CD14-positive monocyte (primary cell): ENCODE measurements at regions not wholly inside any gene's neighbourhood (a gene's known extent, or its start where the extent isn't known, plus 50 kb on each side); places are given as distances from the start of the nearest gene placed in this dataset.

ENCODE experiments used
- DNase-seq, 3 donors: peaks; one replicate each; pipeline ENCODE4 v3.0.0-alpha.2; 2011 to 2022
- H2AFZ ChIP-seq: 2 replicates; pipeline ENCODE4 v1.6.0; 2012; ENCODE audit warnings: mild to moderate bottlenecking, low read depth, low read length, inconsistent platforms; ENCODE audit not compliant: insufficient read depth, poor library complexity, severe bottlenecking
- H3K27ac ChIP-seq, 2 donors: 1 replicate in 1 of 2; 2 replicates in 1 of 2; pipeline ENCODE4 v1.5.1; 2012 to 2013; ENCODE audit warnings: low read length in 2 of 2, control low read depth in 1 of 2, inconsistent platforms in 1 of 2, low read depth in 1 of 2, mild to moderate bottlenecking in 1 of 2
- H3K27me3 ChIP-seq, 2 donors: one replicate each; pipeline versions ENCODE4 v1.6.0 to v1.6.1; 2011 to 2013; ENCODE audit warnings: low read length in 2 of 2; ENCODE audit not compliant: control insufficient read depth in 2 of 2, insufficient read depth in 2 of 2
- H3K36me3 ChIP-seq, 2 donors: replicated peaks in 1 of 2; 1 replicate in 1 of 2; 2 replicates in 1 of 2; pipeline versions ENCODE4 v1.5.1 to v1.6.1; 2012 to 2013; ENCODE audit warnings: low read length in 2 of 2, control low read depth in 1 of 2, inconsistent platforms in 1 of 2, mild to moderate bottlenecking in 1 of 2; ENCODE audit not compliant: insufficient read depth in 2 of 2, control insufficient read depth in 1 of 2
- H3K4me1 ChIP-seq, 2 donors: 1 replicate in 1 of 2; 2 replicates in 1 of 2; pipeline versions ENCODE4 v1.5.1 to v1.6.1; 2012 to 2013; ENCODE audit warnings: low read length in 2 of 2, control low read depth in 1 of 2, inconsistent platforms in 1 of 2, mild to moderate bottlenecking in 1 of 2, moderate library complexity in 1 of 2; ENCODE audit not compliant: insufficient read depth in 2 of 2, control insufficient read depth in 1 of 2
- H3K4me2 ChIP-seq: replicated peaks from 2 replicates; pipeline ENCODE3; 2012; ENCODE audit warnings: low read length, moderate library complexity, mild to moderate bottlenecking; ENCODE audit not compliant: poor library complexity, severe bottlenecking; ENCODE audit errors: extremely low read depth
- H3K4me3 ChIP-seq, 3 experiments: fragments of 200-600 bp in 1 of 3; sonication (generic) in 1 of 3; replicated peaks in 1 of 3; 1 replicate in 2 of 3; 2 replicates in 1 of 3; pipeline ENCODE4 v1.5.1; 2011 to 2013; ENCODE audit warnings: low read length in 3 of 3, mild to moderate bottlenecking in 3 of 3, control low read depth in 2 of 3, low read depth in 2 of 3, inconsistent platforms in 1 of 3, moderate library complexity in 1 of 3
- H3K79me2 ChIP-seq: 2 replicates; pipeline ENCODE4 v1.6.0; 2012; ENCODE audit warnings: mild to moderate bottlenecking, control low read depth, inconsistent platforms, low read length, moderate library complexity; ENCODE audit not compliant: insufficient read depth
- H3K9ac ChIP-seq: 2 replicates; pipeline ENCODE4 v1.6.0; 2017; ENCODE audit warnings: low read length, mild to moderate bottlenecking; ENCODE audit not compliant: insufficient read depth, poor library complexity, severe bottlenecking
- H3K9me3 ChIP-seq, 2 donors: replicated peaks in 1 of 2; 1 replicate in 1 of 2; 2 replicates in 1 of 2; pipeline versions ENCODE4 v1.5.1 to v1.6.1; 2012 to 2013; ENCODE audit warnings: low read length in 2 of 2, control low read depth in 1 of 2; ENCODE audit not compliant: control insufficient read depth in 1 of 2, insufficient read depth in 1 of 2
- H4K20me1 ChIP-seq: 2 replicates; pipeline ENCODE4 v1.6.0; 2012; ENCODE audit warnings: mild to moderate bottlenecking, low read length, control low read depth, moderate library complexity; ENCODE audit not compliant: insufficient read depth
- H3K27ac Mint-ChIP-seq, 7 donors: one replicate each; pipeline ENCODE4 v1.8.0; 2020; ENCODE audit warnings: mild to moderate bottlenecking in 7 of 7, mixed read lengths in 7 of 7, moderate library complexity in 6 of 7, inconsistent platforms in 2 of 7
- H3K27me3 Mint-ChIP-seq, 3 donors: one replicate each; pipeline ENCODE4 v1.8.0; 2021 to 2022; ENCODE audit warnings: low read depth in 3 of 3, mild to moderate bottlenecking in 3 of 3, mixed read lengths in 3 of 3, moderate library complexity in 3 of 3, inconsistent platforms in 1 of 3
- H3K36me3 Mint-ChIP-seq, 2 donors: one replicate each; pipeline ENCODE4 v1.8.0; 2020; ENCODE audit warnings: mixed read lengths in 2 of 2, inconsistent platforms in 1 of 2, mild to moderate bottlenecking in 1 of 2
- H3K4me1 Mint-ChIP-seq: one replicate; pipeline ENCODE4 v1.8.0; 2020; ENCODE audit warnings: mild to moderate bottlenecking, mixed read lengths
- H3K4me3 Mint-ChIP-seq, 2 donors: one replicate each; pipeline ENCODE4 v1.8.0; 2020; ENCODE audit warnings: mild to moderate bottlenecking in 2 of 2, mixed read lengths in 2 of 2, moderate library complexity in 1 of 2
- H3K9me3 Mint-ChIP-seq, 7 donors: one replicate each; pipeline ENCODE4 v1.8.0; 2020 to 2022; ENCODE audit warnings: mixed read lengths in 7 of 7, mild to moderate bottlenecking in 6 of 7, moderate library complexity in 6 of 7, inconsistent platforms in 2 of 7
- WGBS: methylation state at CpG from one replicate; pipeline ENCODE4 v1.1.5; 2013; ENCODE audit warnings: missing lambda C conversion rate; ENCODE audit not compliant: insufficient coverage; 5-methylcytosine and 5-hydroxymethylcytosine counted together
- intact Hi-C, 2 donors: fragments of 100-400 bp; cut with micrococcal nuclease; formaldehyde crosslinking; loops; one replicate each; pipeline versions ENCODE4 v1.15.0 to v1.15.1; 2023
- TF ChIP-seq, protein P1 (sequence below): fragments of 200-600 bp; IDR thresholded peaks from one replicate; pipeline ENCODE4 v1.8.0; 2022; ENCODE audit warnings: antibody characterized with exemption, mild to moderate bottlenecking

DNA sequence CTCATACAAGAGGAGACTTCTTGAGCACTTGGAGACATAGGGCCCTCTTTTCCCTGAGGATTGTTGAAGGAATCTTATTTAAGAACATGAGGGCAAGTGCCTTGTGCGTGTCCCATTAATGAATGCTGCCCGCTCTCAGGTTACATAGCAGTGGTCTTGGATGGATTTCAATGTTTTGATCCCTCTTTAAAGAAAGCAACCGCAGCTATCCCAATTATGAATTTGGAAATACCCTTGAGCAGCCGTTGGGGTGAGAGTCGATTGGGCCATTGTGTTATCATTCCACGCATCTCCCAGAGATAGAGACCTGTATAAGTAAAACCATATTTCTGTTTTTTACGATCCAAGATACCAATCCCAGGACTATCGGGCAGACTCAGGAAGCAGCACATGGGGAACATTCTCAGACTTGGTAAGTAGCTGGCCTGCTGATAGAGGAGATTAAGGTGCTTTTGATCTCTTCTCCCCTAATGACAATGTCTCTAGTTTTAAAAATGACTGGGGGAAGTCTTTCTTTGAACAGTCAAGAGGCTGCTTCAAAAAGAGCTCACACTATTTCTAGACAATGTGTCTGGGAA lies 145.3 kb downstream of the MACROH2A1 start:
- no peaks in the 10 kb centered on the region for H3K4me1 Mint-ChIP-seq
- Histone ChIP-seq H3K27ac (no peak overlapping the region), H3K9me3 (peaks cover 0 to 3% of the 10 kb centered on the region in 2 donors), H3K4me1 (no peaks in the 10 kb centered on the region), H4K20me1 (no peaks in the 10 kb centered on the region), H3K79me2 (no peaks in the 10 kb centered on the region), H3K36me3 (no peaks in the 10 kb centered on the region), H3K9ac (no peak overlapping the region), H3K4me2 (no peak overlapping the region), H3K27me3 (no peaks in the 10 kb centered on the region), H2AFZ (no peak overlapping the region), H3K4me3 (no peak overlapping the region)
- DNase-seq = no peak
- no peaks in the 10 kb centered on the region for H3K27me3 Mint-ChIP-seq
- H3K9me3 Mint-ChIP-seq = peaks cover 0 to 13% (median 3%) of the 10 kb centered on the region in 7 donors
- H3K4me3 Mint-ChIP-seq = no peak overlapping the region
- H3K27ac Mint-ChIP-seq = no peak overlapping the region
- intact Hi-C loops = no loop called here
- 100% methylated on average over 2 of the region's 8 CpGs for WGBS
- TF ChIP-seq, protein P1, sequence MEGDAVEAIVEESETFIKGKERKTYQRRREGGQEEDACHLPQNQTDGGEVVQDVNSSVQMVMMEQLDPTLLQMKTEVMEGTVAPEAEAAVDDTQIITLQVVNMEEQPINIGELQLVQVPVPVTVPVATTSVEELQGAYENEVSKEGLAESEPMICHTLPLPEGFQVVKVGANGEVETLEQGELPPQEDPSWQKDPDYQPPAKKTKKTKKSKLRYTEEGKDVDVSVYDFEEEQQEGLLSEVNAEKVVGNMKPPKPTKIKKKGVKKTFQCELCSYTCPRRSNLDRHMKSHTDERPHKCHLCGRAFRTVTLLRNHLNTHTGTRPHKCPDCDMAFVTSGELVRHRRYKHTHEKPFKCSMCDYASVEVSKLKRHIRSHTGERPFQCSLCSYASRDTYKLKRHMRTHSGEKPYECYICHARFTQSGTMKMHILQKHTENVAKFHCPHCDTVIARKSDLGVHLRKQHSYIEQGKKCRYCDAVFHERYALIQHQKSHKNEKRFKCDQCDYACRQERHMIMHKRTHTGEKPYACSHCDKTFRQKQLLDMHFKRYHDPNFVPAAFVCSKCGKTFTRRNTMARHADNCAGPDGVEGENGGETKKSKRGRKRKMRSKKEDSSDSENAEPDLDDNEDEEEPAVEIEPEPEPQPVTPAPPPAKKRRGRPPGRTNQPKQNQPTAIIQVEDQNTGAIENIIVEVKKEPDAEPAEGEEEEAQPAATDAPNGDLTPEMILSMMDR = no peak
- no peaks in the 10 kb centered on the region for H3K36me3 Mint-ChIP-seq

DNA sequence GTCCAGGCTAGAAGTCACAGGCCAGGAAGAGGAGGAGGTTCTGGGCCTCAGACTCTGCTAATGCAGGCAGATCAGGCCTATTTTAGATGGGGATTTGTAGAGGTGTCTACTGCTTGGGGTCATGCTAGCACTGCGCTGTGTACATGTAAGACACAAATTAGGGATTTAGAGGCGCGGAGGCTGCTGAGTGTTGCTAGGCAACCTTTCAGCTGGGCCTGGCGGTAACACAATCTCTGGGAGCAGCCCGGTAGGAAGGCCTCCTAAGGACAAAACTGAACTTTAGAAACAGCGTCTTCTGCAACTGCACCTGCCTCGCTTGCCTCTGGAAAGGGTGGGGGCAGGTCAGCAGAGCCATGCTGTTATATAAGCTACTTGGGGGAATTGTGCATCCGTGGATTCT lies 147.9 kb downstream of the MACROH2A1 start:
- DNase-seq = no peak
- no peaks in the 10 kb centered on the region for H3K27me3 Mint-ChIP-seq

More for the DNA sequence above, 147.9 kb downstream of the MACROH2A1 start:
- Histone ChIP-seq H3K4me2 (no peak overlapping the region), H4K20me1 (no peaks in the 10 kb centered on the region), H3K9ac (no peak overlapping the region), H3K27me3 (no peaks in the 10 kb centered on the region), H3K27ac (no peak overlapping the region), H3K79me2 (no peaks in the 10 kb centered on the region), H3K4me1 (peaks cover 17 to 18% of the 10 kb centered on the region in 2 donors), H3K9me3 (peaks cover 0 to 3% of the 10 kb centered on the region in 2 donors), H3K4me3 (no peak overlapping the region), H2AFZ (no peak overlapping the region), H3K36me3 (no peaks in the 10 kb centered on the region)
- H3K27ac Mint-ChIP-seq = no peak overlapping the region
- peaks cover 0 to 13% (median 3%) of the 10 kb centered on the region in 7 donors for H3K9me3 Mint-ChIP-seq
- H3K4me1 Mint-ChIP-seq = peaks cover 19% of the 10 kb centered on the region
- intact Hi-C loops = no loop called here
- 93% methylated on average over 4 of the region's 8 CpGs for WGBS
- no peak overlapping the region for H3K4me3 Mint-ChIP-seq
- TF ChIP-seq, protein P1 = no peak
- H3K36me3 Mint-ChIP-seq = no peaks in the 10 kb centered on the region
